H1 (cell line): ENCODE measurements at regions not wholly inside any gene's neighbourhood (a gene's known extent, or its start where the extent isn't known, plus 50 kb on each side); places are given as distances from the start of the nearest gene placed in this dataset.

Source experiments
- CTCF ChIA-PET: fragments of 300-600 bp; sonication (Branson Sonifier 250); formaldehyde crosslinking; loops from one replicate; lab custom pipeline; 2021; ENCODE audit not compliant: partially characterized antibody; lab: Charles Lee
- POLR2A ChIA-PET: fragments of 300-600 bp; sonication (Branson Sonifier 250); formaldehyde crosslinking; loops from one replicate; lab custom pipeline; 2021; ENCODE audit warnings: inconsistent platforms; ENCODE audit not compliant: partially characterized antibody; lab: Charles Lee
- DNase-seq, 2 experiments: peaks; one replicate each; pipeline versions ENCODE4 v3.0.0 to v3.0.0-alpha.2; 2010 to 2022; ENCODE audit warnings: low spot score in 2 of 2, low read depth in 1 of 2, mixed read lengths in 1 of 2
- FAIRE-seq: peaks from 2 replicates; lab custom pipeline; 2011; peaks lifted over from hg19 to GRCh38; lab: Jason Lieb, UNC
- H2AFZ ChIP-seq: 2 replicates; pipeline ENCODE4 v1.8.1; 2012; ENCODE audit warnings: low read length, inconsistent platforms
- H2AK5ac ChIP-seq: 2 replicates; pipeline ENCODE4 v1.6.1; 2013; ENCODE audit warnings: low read depth, low read length
- H2BK120ac ChIP-seq: replicated peaks from 2 replicates; pipeline ENCODE3; 2013; ENCODE audit warnings: low read depth, low read length, inconsistent platforms
- H2BK12ac ChIP-seq: 2 replicates; pipeline ENCODE4 v1.6.1; 2013; ENCODE audit warnings: low read depth, low read length
- H2BK15ac ChIP-seq: 2 replicates; pipeline ENCODE4 v1.6.1; 2013; ENCODE audit warnings: low read length
- H2BK20ac ChIP-seq: 2 replicates; pipeline ENCODE4 v1.6.1; 2013; ENCODE audit warnings: low read length
- H2BK5ac ChIP-seq: 2 replicates; pipeline ENCODE4 v1.6.1; 2013; ENCODE audit warnings: low read depth, low read length
- H3K14ac ChIP-seq: 2 replicates; pipeline ENCODE4 v1.6.1; 2013; ENCODE audit warnings: inconsistent platforms; ENCODE audit not compliant: insufficient read length
- H3K18ac ChIP-seq: 2 replicates; pipeline ENCODE4 v1.6.1; 2013; ENCODE audit warnings: low read length; ENCODE audit errors: extremely low read depth
- H3K23ac ChIP-seq: 2 replicates; pipeline ENCODE4 v1.6.1; 2013; ENCODE audit warnings: inconsistent platforms; ENCODE audit not compliant: insufficient read length
- H3K23me2 ChIP-seq: 2 replicates; pipeline ENCODE4 v1.6.1; 2013; ENCODE audit warnings: low read depth, low read length
- H3K27ac ChIP-seq: 2 replicates; pipeline ENCODE4 v1.6.1; 2011; ENCODE audit warnings: low read depth, low read length, inconsistent platforms
- H3K27me3 ChIP-seq, 4 experiments: replicated peaks in 1 of 4; 1 replicate in 1 of 4; 2 replicates in 3 of 4; pipeline versions ENCODE4 v1.6.1 to v1.8.1; 2011 to 2013; ENCODE audit warnings: low read length in 3 of 4, mild to moderate bottlenecking in 3 of 4, inconsistent platforms in 2 of 4, mixed read lengths in 2 of 4, moderate library complexity in 1 of 4; ENCODE audit not compliant: control insufficient read depth in 3 of 4, insufficient read depth in 3 of 4; ENCODE audit errors: extremely low read depth in 1 of 4
- H3K36me3 ChIP-seq, 4 experiments: 2 replicates each; pipeline versions ENCODE4 v1.6.1 to v1.8.1; 2011 to 2013; ENCODE audit warnings: mild to moderate bottlenecking in 4 of 4, low read length in 3 of 4, moderate library complexity in 2 of 4, control low read depth in 1 of 4, inconsistent platforms in 1 of 4; ENCODE audit not compliant: insufficient read depth in 4 of 4, control insufficient read depth in 2 of 4
- H3K4ac ChIP-seq: replicated peaks from 2 replicates; pipeline ENCODE3; 2013; ENCODE audit warnings: low read length, low read depth, mixed read lengths, inconsistent platforms; ENCODE audit not compliant: insufficient read length
- H3K4me1 ChIP-seq, 4 experiments: replicated peaks in 1 of 4; 1 replicate in 1 of 4; 2 replicates in 3 of 4; pipeline versions ENCODE4 v1.6.1 to v1.8.1; 2011 to 2013; ENCODE audit warnings: low read length in 3 of 4, inconsistent platforms in 2 of 4, mixed read lengths in 1 of 4; ENCODE audit not compliant: insufficient read depth in 4 of 4, control insufficient read depth in 3 of 4
- H3K4me2 ChIP-seq, 2 experiments: 2 replicates each; pipeline versions ENCODE4 v1.6.1 to v1.8.1; 2011 to 2013; ENCODE audit warnings: low read depth in 2 of 2, low read length in 2 of 2, control low read depth in 1 of 2, inconsistent platforms in 1 of 2, mild to moderate bottlenecking in 1 of 2; ENCODE audit not compliant: insufficient read depth in 1 of 2
- H3K4me3 ChIP-seq, 4 experiments: fragments of 200-600, 300-600 bp in 1 of 4; sonication (generic), shearing (Covaris generic), sonication (Bioruptor Twin) in 1 of 4; 2 replicates each; pipeline versions ENCODE4 v1.5.1 to v1.8.1; 2011 to 2016; ENCODE audit warnings: low read length in 4 of 4, low read depth in 3 of 4, control low read depth in 2 of 4, inconsistent platforms in 2 of 4, mild to moderate bottlenecking in 2 of 4, mixed read lengths in 1 of 4, moderate library complexity in 1 of 4; ENCODE audit not compliant: insufficient read depth in 2 of 4; ENCODE audit errors: extremely low read depth in 1 of 4
- H3K56ac ChIP-seq: replicated peaks from 2 replicates; pipeline ENCODE3; 2013; ENCODE audit warnings: low read depth, mild to moderate bottlenecking, mixed read lengths, low read length, inconsistent platforms; ENCODE audit not compliant: insufficient read length
- H3K79me1 ChIP-seq: 2 replicates; pipeline ENCODE4 v1.6.1; 2013; ENCODE audit warnings: low read depth, low read length, control low read depth
- H3K79me2 ChIP-seq, 2 experiments: 2 replicates each; pipeline versions ENCODE4 v1.6.1 to v1.8.1; 2012 to 2013; ENCODE audit warnings: low read length in 2 of 2, mild to moderate bottlenecking in 2 of 2, inconsistent platforms in 1 of 2; ENCODE audit not compliant: insufficient read depth in 2 of 2, control insufficient read depth in 1 of 2
- H3K9ac ChIP-seq, 4 experiments: replicated peaks in 1 of 4; 1 replicate in 1 of 4; 2 replicates in 3 of 4; pipeline versions ENCODE4 v1.6.1 to v1.8.1; 2011 to 2013; ENCODE audit warnings: low read depth in 3 of 4, low read length in 3 of 4, control low read depth in 2 of 4, mild to moderate bottlenecking in 2 of 4, moderate library complexity in 2 of 4, inconsistent platforms in 1 of 4; ENCODE audit errors: extremely low read depth in 1 of 4
- H3K9me3 ChIP-seq, 2 experiments: 2 replicates each; pipeline versions ENCODE4 v1.6.1 to v1.8.1; 2012 to 2013; ENCODE audit warnings: mild to moderate bottlenecking in 2 of 2, moderate library complexity in 2 of 2, control low read depth in 1 of 2, inconsistent platforms in 1 of 2, low read depth in 1 of 2, low read length in 1 of 2, mixed read lengths in 1 of 2; ENCODE audit not compliant: insufficient read depth in 2 of 2
- H4K20me1 ChIP-seq, 2 experiments: replicated peaks in 1 of 2; 2 replicates each; pipeline versions ENCODE3 to v1.8.1; 2011 to 2013; ENCODE audit warnings: inconsistent platforms in 2 of 2, low read length in 2 of 2, mild to moderate bottlenecking in 1 of 2; ENCODE audit not compliant: insufficient read depth in 2 of 2, control insufficient read depth in 1 of 2
- H4K5ac ChIP-seq: 2 replicates; pipeline ENCODE4 v1.6.1; 2013; ENCODE audit warnings: low read length, low read depth, mixed read lengths, inconsistent platforms; ENCODE audit not compliant: insufficient read length
- H4K8ac ChIP-seq: 2 replicates; pipeline ENCODE4 v1.8.0; 2013; ENCODE audit warnings: mild to moderate bottlenecking, moderate library complexity, low read length, inconsistent platforms; ENCODE audit not compliant: insufficient read depth; ENCODE audit errors: extremely low read depth
- H4K91ac ChIP-seq: replicated peaks from 2 replicates; pipeline ENCODE3; 2013; ENCODE audit warnings: low read length, mixed read lengths, inconsistent platforms; ENCODE audit not compliant: insufficient read length
- CBX8 ChIP-seq: fragments of 300-800, 300-1000 bp; sonication (generic); IDR thresholded peaks from 2 replicates; pipeline ENCODE4 v1.7.1; 2016; ENCODE audit warnings: low read depth, low read length, borderline replicate concordance
- WGBS, 2 experiments: shearing (Covaris generic) in 1 of 2; methylation state at CpG; one replicate each; pipeline versions ENCODE4 v1.1.6 to v1.1.7; 2013 to 2015; ENCODE audit warnings: low lambda C conversion rate in 2 of 2, mixed read lengths in 2 of 2, inconsistent platforms in 1 of 2, low coverage in 1 of 2, missing lambda C conversion rate in 1 of 2; ENCODE audit not compliant: insufficient replicate concordance in 2 of 2, insufficient coverage in 1 of 2, insufficient read length in 1 of 2; ENCODE audit errors: extremely low coverage in 1 of 2, missing lambda C conversion rate in 1 of 2; 5-methylcytosine and 5-hydroxymethylcytosine counted together

GRCh38 chr3:43187836-43188479 is 82.1 kb upstream of the POMGNT2 start:
- Histone ChIP-seq H2BK20ac (no peak overlapping the region), H3K9me3 (peaks cover 0 to 2% of the 10 kb centered on the region in 2 experiments; a peak in 2 of 4 replicates), H3K36me3 (no peaks in the 10 kb centered on the region), H3K14ac (no peak overlapping the region), H3K27ac (no peak overlapping the region), H2BK5ac (no peak overlapping the region), H3K23ac (no peak overlapping the region), H3K18ac (no peak overlapping the region), H3K4me3 (no peak overlapping the region), H3K79me1 (no peaks in the 10 kb centered on the region), H3K4ac (no peak overlapping the region), H3K79me2 (no peaks in the 10 kb centered on the region), H3K56ac (no peak overlapping the region), H3K9ac (no peak overlapping the region), H4K91ac (no peak overlapping the region), H2AFZ (no peak overlapping the region), H3K23me2 (no peaks in the 10 kb centered on the region), H2BK12ac (no peak overlapping the region), H2BK15ac (no peak overlapping the region), H2AK5ac (no peak overlapping the region), H3K4me1 (no peaks in the 10 kb centered on the region), H3K27me3 (peaks cover 0 to 1% (median 0%) of the 10 kb centered on the region in 4 experiments; a peak in 1 of 7 replicates), H3K4me2 (no peak overlapping the region), H4K5ac (no peak overlapping the region), H4K20me1 (no peaks in the 10 kb centered on the region), H4K8ac (no peak overlapping the region), H2BK120ac (no peak overlapping the region)
- no peak for DNase-seq
- POLR2A ChIA-PET = no interaction called here
- WGBS, 2 experiments = 95% methylated on average over 1 of the region's 1 CpG; no CpG with 5 or more reads in 1 of the 2 experiments
- CTCF ChIA-PET = interaction anchor here (1.2 to 1.4 kb wide), 2 partner anchors 16 kb away, joined by 3 read pairs; no protein-coding TSS in a partner anchor
- no peak for FAIRE-seq
- no peak for TF ChIP-seq CBX8
